ENCODE measurements at regions not wholly inside any gene's neighbourhood (a gene's known extent, or its start where the extent isn't known, plus 50 kb on each side); places are given as distances from the start of the nearest gene placed in this dataset.

GRCh38 chr3:161731968-161732367 is 235.4 kb downstream of the OTOL1 start:
- H3K79me2 ChIP-seq (ENCODE audit: insufficient read depth), result no peaks in the 10 kb centered on the region

More at GRCh38 chr3:161731968-161732367, 235.4 kb downstream of the OTOL1 start:
- CTCF ChIA-PET, result no interaction called here
- Histone ChIP-seq H3K4me2 (no peak overlapping the region), H4K20me1 (ENCODE audit: insufficient read depth) (no peaks in the 10 kb centered on the region), H3K4me3 (ENCODE audit: low read depth in 2 of 2, low read length in 1 of 2) (no peak overlapping the region), H2AFZ (ENCODE audit: low read depth) (no peak overlapping the region), H3K9me2 (no peaks in the 10 kb centered on the region), H3K36me3 (replicated peaks in 1 of 2; ENCODE audit: control insufficient read depth in 1 of 2, insufficient read depth in 2 of 2, low read length in 1 of 2) (no peaks in the 10 kb centered on the region), H3F3A (replicated peaks; ENCODE audit: insufficient read depth) (no peaks in the 10 kb centered on the region), H3K4me1 (ENCODE audit: control insufficient read depth in 1 of 2, insufficient read depth in 2 of 2, low read depth in 1 of 2, low read length in 1 of 2) (no peaks in the 10 kb centered on the region), H3K27ac (ENCODE audit: low read depth in 2 of 2, low read length in 1 of 2) (no peak overlapping the region), H3K9ac (no peak overlapping the region), H3K9me3 (no peaks in the 10 kb centered on the region), H3K27me3 (ENCODE audit: insufficient read depth) (no peaks in the 10 kb centered on the region)
- DNase-seq, result no peak
- TF ChIP-seq SMC3 (IDR thresholded peaks at IDR 0.05; ENCODE audit: low read depth, low read length) (no peak), TCF12 (IDR thresholded peaks at IDR 0.05) (no peak), FOXM1 (IDR thresholded peaks at IDR 0.05; ENCODE audit: low read depth) (no peak), PBX3 (IDR thresholded peaks at IDR 0.05) (no peak), YY1 (IDR thresholded peaks at IDR 0.05; ENCODE audit: low read depth) (no peak), SIN3A (IDR thresholded peaks at IDR 0.05; ENCODE audit: borderline replicate concordance, low read depth, low read length) (no peak), IRF3 (IDR thresholded peaks at IDR 0.05; ENCODE audit: low read depth, low read length) (no peak), CHD2 (IDR thresholded peaks at IDR 0.05; ENCODE audit: low read length, partially characterized antibody) (no peak), MAX (IDR thresholded peaks at IDR 0.05; ENCODE audit: low read depth) (no peak), NRF1 (IDR thresholded peaks at IDR 0.05; ENCODE audit: low read depth, low read length) (no peak), POLR2AphosphoS5 (IDR thresholded peaks at IDR 0.05; ENCODE audit: low read depth, low read length) (no peak), ZBTB33 (IDR thresholded peaks at IDR 0.05; ENCODE audit: borderline replicate concordance, low read depth) (no peak), RCOR1 (IDR thresholded peaks at IDR 0.05; ENCODE audit: low read length) (no peak), USF2 (IDR thresholded peaks at IDR 0.05; ENCODE audit: borderline replicate concordance, low read depth, low read length) (no peak)
- POLR2A ChIA-PET, result no interaction called here
- 30% methylated on average over 2 of the region's 2 CpGs for WGBS (ENCODE audit: low lambda C conversion rate)
